Fibroblast of mammary gland (primary cell): ENCODE measurements at regions not wholly inside any gene's neighbourhood (a gene's known extent, or its start where the extent isn't known, plus 50 kb on each side); places are given as distances from the start of the nearest gene placed in this dataset.

Experiments
- DNase-seq: peaks from one replicate; pipeline ENCODE4 v3.0.0-alpha.2; 2010; ENCODE audit warnings: low read depth
- H3K4me3 ChIP-seq: 2 replicates; pipeline ENCODE4 v1.5.1; 2011; ENCODE audit warnings: low read depth, mild to moderate bottlenecking, low read length, moderate library complexity; ENCODE audit not compliant: control insufficient read depth
- CTCF ChIP-seq: conservative IDR thresholded peaks from 2 replicates; pipeline ENCODE4 v1.5.1; 2011; ENCODE audit warnings: low read depth, low read length, inconsistent platforms; ENCODE audit not compliant: control insufficient read depth, insufficient read depth

GRCh38 chr17:33802349-33803198 lies 452.5 kb upstream of the CCL2 start:
- no peak overlapping the region for H3K4me3 ChIP-seq
- no peak for TF ChIP-seq CTCF
- DNase-seq, result no peak

- no peak overlapping the region for H3K4me3 ChIP-seq
- no peak for TF ChIP-seq CTCF
- no peak for DNase-seq
Measured at GRCh38 chr17:33803199-33803685, 451.8 kb upstream of the CCL2 start.

DNA sequence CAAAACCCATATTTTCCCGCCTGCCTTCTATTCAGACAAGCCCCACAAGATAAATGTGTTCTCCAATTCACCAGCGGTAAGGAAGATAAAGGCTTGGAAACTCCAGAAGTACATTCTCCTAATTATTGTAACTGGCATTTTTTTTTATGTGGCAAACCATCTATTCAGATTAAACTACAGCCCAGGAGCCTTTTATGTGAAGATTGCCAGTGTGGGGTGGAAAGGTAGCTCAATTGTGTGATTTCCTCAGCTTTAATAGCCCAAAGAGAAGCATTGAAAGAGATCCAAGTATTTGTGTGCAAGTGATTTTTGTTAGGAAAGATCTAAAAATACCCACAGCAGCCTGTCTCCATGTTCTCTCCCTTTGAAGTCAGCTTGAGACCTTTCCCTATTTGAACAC lies 451.4 kb upstream of the CCL2 start:
- DNase-seq, result no peak
- no peak overlapping the region for H3K4me3 ChIP-seq
- TF ChIP-seq CTCF, result no peak

- H3K4me3 ChIP-seq, result no peak overlapping the region
- no peak for DNase-seq
- no peak for TF ChIP-seq CTCF
Measured at GRCh38 chr17:33804401-33804800, 450.7 kb upstream of the CCL2 start.

DNA sequence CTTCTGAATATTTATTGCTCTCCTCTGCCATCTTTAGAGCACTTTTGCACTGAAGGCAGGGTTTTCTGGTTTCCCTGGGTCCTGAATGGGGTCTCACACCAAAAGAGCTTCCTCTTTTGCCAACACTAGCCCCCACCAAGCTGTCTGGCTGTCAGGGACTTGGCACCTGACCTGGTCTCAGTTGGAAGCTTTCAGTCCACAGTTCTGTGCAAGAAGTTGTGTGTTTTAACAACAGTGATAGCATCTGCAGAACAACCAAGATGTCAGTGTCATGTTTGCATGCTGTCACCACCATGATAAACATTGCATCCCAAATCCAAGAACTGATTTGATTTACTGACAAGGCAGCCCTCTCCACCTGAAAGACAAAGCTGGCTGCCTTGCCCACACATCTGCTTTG lies 448.5 kb upstream of the CCL2 start:
- no peak for DNase-seq
- H3K4me3 ChIP-seq, result no peak overlapping the region
- no peak for TF ChIP-seq CTCF

GRCh38 chr17:33809748-33810147 lies 445.3 kb upstream of the CCL2 start:
- H3K4me3 ChIP-seq, result no peak overlapping the region
- TF ChIP-seq CTCF, result no peak
- no peak for DNase-seq
